8988T (cell line): ENCODE measurements at regions not wholly inside any gene's neighbourhood (a gene's known extent, or its start where the extent isn't known, plus 50 kb on each side); places are given as distances from the start of the nearest gene placed in this dataset.
"Not testable (repeated sequence)": the region's sequence is repeated elsewhere in the genome, so short reads cannot be mapped to it uniquely, and the experiment has no call there.

ENCODE experiments used
- DNase-seq: peaks from one replicate; pipeline ENCODE4 v3.0.0; 2011

- DNase-seq: no peak
Measured at GRCh38 chr1:239952348-239953308, 139.1 kb upstream of the FMN2 start.

GRCh38 chr1:239954836-239955235 lies 136.8 kb upstream of the FMN2 start:
- no peak for DNase-seq

GRCh38 chr1:239955431-239955830 lies 136.3 kb upstream of the FMN2 start:
- no peak for DNase-seq

GRCh38 chr1:239956263-239956662 lies 135.4 kb upstream of the FMN2 start:
- DNase-seq: no peak

- no peak for DNase-seq
Measured at GRCh38 chr1:239958063-239958462, 133.6 kb upstream of the FMN2 start.

GRCh38 chr1:239960366-239960765 lies 131.3 kb upstream of the FMN2 start:
- DNase-seq: no peak

- DNase-seq: no peak
Measured at GRCh38 chr1:239963856-239964255, 127.8 kb upstream of the FMN2 start.

GRCh38 chr1:239976130-239976968 lies 115.3 kb upstream of the FMN2 start:
- DNase-seq: no peak

- no peak for DNase-seq
Measured at GRCh38 chr1:239977416-239977815, 114.3 kb upstream of the FMN2 start.

- no peak for DNase-seq
Measured at GRCh38 chr1:239979456-239979855, 112.2 kb upstream of the FMN2 start.

- no peak for DNase-seq
Measured at GRCh38 chr1:239982762-239983161, 108.9 kb upstream of the FMN2 start.

GRCh38 chr1:239985044-239985443 lies 106.6 kb upstream of the FMN2 start:
- DNase-seq: no peak

- DNase-seq: no peak
Measured at GRCh38 chr1:239987103-239987745, 104.5 kb upstream of the FMN2 start.

- DNase-seq: no peak
Measured at GRCh38 chr1:239989990-239990389, 101.7 kb upstream of the FMN2 start.

- DNase-seq: not testable (repeated sequence)
Measured at GRCh38 chr1:239992566-239992965, 99.1 kb upstream of the FMN2 start.

- DNase-seq: no peak
Measured at GRCh38 chr1:239993366-239993765, 98.3 kb upstream of the FMN2 start.

- DNase-seq: no peak
Measured at GRCh38 chr1:239995281-239995680, 96.4 kb upstream of the FMN2 start.

GRCh38 chr1:239997160-239997514 lies 94.5 kb upstream of the FMN2 start:
- no peak for DNase-seq

GRCh38 chr1:239997515-239998311 lies 94.0 kb upstream of the FMN2 start:
- DNase-seq: no peak

GRCh38 chr1:239998312-239998649 lies 93.4 kb upstream of the FMN2 start:
- DNase-seq: no peak

- no peak for DNase-seq
Measured at GRCh38 chr1:239999170-239999569, 92.5 kb upstream of the FMN2 start.

- no peak for DNase-seq
Measured at GRCh38 chr1:240000634-240001033, 91.0 kb upstream of the FMN2 start.
